Neutrophil (primary cell): ENCODE measurements at regions not wholly inside any gene's neighbourhood (a gene's known extent, or its start where the extent isn't known, plus 50 kb on each side); places are given as distances from the start of the nearest gene placed in this dataset.
"Not testable (repeated sequence)": the region's sequence is repeated elsewhere in the genome, so short reads cannot be mapped to it uniquely, and the experiment has no call there.

ENCODE experiments used
- H3K27ac ChIP-seq: fragments of 200-600 bp; sonication (generic); 2 replicates; pipeline ENCODE4 v1.5.1; 2016; ENCODE audit warnings: mild to moderate bottlenecking, moderate library complexity
- H3K27me3 ChIP-seq: fragments of 200-600 bp; sonication (generic); 2 replicates; pipeline ENCODE4 v1.6.0; 2016; ENCODE audit warnings: mild to moderate bottlenecking
- H3K36me3 ChIP-seq: fragments of 200-600 bp; sonication (generic); 2 replicates; pipeline ENCODE4 v1.5.1; 2017
- H3K4me1 ChIP-seq, 2 experiments: fragments of 200-600 bp in 1 of 2; sonication (generic) in 1 of 2; 1 replicate in 1 of 2; 2 replicates in 1 of 2; pipeline versions ENCODE4 v1.5.1 to v1.6.1; 2013 to 2016; ENCODE audit warnings: low read depth in 1 of 2, low read length in 1 of 2, mild to moderate bottlenecking in 1 of 2, moderate library complexity in 1 of 2; ENCODE audit not compliant: control insufficient read depth in 1 of 2, insufficient read depth in 1 of 2
- H3K4me3 ChIP-seq, 2 experiments: fragments of 200-600 bp in 1 of 2; sonication (generic) in 1 of 2; 1 replicate in 1 of 2; 2 replicates in 1 of 2; pipeline ENCODE4 v1.5.1; 2013 to 2016; ENCODE audit warnings: low read depth in 1 of 2, low read length in 1 of 2, mild to moderate bottlenecking in 1 of 2, moderate library complexity in 1 of 2
- H3K9me3 ChIP-seq: fragments of 200-600 bp; sonication (generic); 2 replicates; pipeline ENCODE4 v1.5.1; 2016
- TF ChIP-seq, protein P1 (sequence below): fragments of 200-600 bp; sonication (generic); IDR thresholded peaks from 2 replicates; pipeline ENCODE4 v1.5.1; 2016; ENCODE audit warnings: antibody characterized with exemption

DNA sequence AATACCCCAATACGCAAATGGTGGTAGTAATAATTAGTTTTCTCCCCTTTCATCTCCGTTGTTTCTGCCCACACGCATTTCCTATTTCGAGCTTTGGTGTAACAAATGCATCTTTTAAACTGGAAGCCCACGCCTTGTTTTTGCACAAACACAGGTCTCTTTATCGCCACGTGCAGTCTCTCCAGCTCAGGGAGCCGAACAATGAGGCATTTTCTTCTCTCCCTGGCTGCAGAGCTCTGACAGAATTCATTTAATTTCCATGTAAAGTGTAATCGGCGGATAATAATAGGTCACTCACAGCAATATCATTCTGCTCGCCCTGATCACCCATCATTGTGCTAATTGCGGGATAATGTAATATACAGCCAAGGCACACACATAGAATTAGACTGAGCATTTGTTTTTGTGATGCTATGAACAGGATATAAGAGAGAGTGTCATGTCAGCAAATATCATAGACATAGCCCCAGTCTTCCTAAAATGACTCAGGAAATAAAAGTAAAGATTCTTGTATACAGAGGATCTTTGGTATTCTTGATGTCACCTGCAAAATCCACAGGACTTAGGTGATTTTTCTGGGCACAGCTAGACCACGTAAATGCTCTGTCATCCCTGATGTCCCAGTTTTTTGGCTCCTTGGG is 452.6 kb upstream of the CDH11 start:
- Histone ChIP-seq H3K27me3 (no peaks in the 10 kb centered on the region), H3K4me1 (no peaks in the 10 kb centered on the region), H3K27ac (no peak overlapping the region), H3K4me3 (no peak overlapping the region), H3K36me3 (no peaks in the 10 kb centered on the region), H3K9me3 (no peaks in the 10 kb centered on the region)
- TF ChIP-seq, protein P1, sequence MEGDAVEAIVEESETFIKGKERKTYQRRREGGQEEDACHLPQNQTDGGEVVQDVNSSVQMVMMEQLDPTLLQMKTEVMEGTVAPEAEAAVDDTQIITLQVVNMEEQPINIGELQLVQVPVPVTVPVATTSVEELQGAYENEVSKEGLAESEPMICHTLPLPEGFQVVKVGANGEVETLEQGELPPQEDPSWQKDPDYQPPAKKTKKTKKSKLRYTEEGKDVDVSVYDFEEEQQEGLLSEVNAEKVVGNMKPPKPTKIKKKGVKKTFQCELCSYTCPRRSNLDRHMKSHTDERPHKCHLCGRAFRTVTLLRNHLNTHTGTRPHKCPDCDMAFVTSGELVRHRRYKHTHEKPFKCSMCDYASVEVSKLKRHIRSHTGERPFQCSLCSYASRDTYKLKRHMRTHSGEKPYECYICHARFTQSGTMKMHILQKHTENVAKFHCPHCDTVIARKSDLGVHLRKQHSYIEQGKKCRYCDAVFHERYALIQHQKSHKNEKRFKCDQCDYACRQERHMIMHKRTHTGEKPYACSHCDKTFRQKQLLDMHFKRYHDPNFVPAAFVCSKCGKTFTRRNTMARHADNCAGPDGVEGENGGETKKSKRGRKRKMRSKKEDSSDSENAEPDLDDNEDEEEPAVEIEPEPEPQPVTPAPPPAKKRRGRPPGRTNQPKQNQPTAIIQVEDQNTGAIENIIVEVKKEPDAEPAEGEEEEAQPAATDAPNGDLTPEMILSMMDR: no peak

DNA sequence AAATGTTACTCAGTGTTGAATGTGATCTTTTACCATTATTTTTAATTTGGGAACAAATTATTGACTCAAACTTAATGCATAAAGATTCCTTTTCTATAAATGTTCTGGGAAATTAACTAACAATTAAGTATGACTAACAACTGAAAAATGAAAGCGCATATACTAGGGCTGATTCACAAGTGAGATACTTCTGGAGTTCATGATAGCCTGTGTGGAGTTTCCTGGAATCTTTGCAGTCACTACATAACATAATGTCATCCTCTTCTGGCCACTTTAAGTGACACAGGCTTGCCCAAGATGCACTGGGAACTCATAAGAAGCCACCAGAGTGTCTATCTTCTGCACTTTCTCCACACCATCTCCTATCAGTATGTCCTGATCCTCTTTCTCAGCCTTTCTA is 450.3 kb upstream of the CDH11 start:
- H3K9me3 ChIP-seq: no peaks in the 10 kb centered on the region
- H3K36me3 ChIP-seq: no peaks in the 10 kb centered on the region
- H3K4me3 ChIP-seq: no peak overlapping the region
- H3K27ac ChIP-seq: no peak overlapping the region
- TF ChIP-seq, protein P1: no peak
- H3K4me1 ChIP-seq: no peaks in the 10 kb centered on the region
- H3K27me3 ChIP-seq: no peaks in the 10 kb centered on the region

DNA sequence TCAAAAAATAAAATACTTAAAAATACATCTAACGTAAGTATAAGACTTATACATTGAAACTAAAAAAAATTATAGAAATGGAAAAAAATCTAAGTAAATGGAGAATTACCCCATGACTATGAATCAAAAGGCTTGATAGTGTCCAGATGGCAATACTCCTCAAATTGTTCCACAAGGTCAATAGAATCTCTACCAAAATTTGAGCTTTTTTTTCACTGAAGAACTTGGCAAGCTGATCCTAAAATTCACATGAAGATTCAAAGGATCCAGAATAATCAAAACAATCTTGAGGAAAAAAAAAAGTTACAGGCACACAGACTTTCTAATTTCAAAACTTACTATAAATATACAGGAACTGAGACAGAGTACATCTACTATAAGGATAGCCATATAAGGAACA is 448.4 kb upstream of the CDH11 start:
- Histone ChIP-seq H3K4me3 (no peak overlapping the region), H3K9me3 (no peaks in the 10 kb centered on the region), H3K4me1 (no peaks in the 10 kb centered on the region), H3K36me3 (no peaks in the 10 kb centered on the region), H3K27me3 (no peaks in the 10 kb centered on the region), H3K27ac (no peak overlapping the region)
- TF ChIP-seq, protein P1: no peak

DNA sequence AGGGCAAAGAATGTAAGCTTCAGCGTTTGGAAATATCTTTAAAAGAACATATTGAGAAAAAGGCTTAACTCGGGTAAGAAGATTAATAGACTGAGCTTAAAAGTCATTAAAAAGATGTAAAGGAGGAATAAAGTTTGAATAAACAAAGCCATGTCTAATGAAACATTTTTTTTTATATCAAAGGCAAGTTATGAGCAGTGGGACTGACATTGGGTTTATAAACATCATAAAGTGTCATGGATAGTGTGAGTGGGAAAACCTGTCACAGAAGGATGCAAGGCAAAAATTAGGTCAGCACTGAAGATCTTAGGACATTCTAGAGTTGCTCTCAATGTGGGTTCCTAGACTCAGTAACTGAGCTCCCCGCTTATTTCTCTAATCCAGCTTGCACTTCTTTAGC is 438.0 kb upstream of the CDH11 start:
- no peak overlapping the region for H3K27ac ChIP-seq
- no peaks in the 10 kb centered on the region for H3K27me3 ChIP-seq
- H3K4me1 ChIP-seq: no peaks in the 10 kb centered on the region
- no peaks in the 10 kb centered on the region for H3K36me3 ChIP-seq
- TF ChIP-seq, protein P1: no peak
- no peak overlapping the region for H3K4me3 ChIP-seq
- no peaks in the 10 kb centered on the region for H3K9me3 ChIP-seq

DNA sequence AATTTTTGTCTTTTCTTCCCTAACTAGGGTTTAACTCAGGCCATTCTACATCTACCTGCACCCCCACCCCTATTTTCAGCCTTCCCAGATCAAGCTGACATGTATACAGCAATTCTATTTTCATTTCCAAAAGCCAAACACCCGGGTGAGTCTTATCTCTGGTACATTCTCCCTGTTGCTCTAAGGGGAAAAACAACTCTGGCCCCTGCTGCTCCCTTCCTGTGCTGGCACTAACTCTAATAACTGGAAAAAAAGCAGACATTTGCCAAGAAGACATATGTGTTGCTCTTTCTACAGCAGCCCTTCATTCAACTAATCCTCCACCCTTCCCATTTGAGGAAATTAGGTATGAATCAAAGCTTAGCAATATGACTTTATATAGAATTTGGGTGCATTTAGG is 427.8 kb upstream of the CDH11 start:
- not testable (repeated sequence) for H3K4me3 ChIP-seq, H3K9me3 ChIP-seq, H3K27me3 ChIP-seq, H3K36me3 ChIP-seq, H3K27ac ChIP-seq, H3K4me1 ChIP-seq

DNA sequence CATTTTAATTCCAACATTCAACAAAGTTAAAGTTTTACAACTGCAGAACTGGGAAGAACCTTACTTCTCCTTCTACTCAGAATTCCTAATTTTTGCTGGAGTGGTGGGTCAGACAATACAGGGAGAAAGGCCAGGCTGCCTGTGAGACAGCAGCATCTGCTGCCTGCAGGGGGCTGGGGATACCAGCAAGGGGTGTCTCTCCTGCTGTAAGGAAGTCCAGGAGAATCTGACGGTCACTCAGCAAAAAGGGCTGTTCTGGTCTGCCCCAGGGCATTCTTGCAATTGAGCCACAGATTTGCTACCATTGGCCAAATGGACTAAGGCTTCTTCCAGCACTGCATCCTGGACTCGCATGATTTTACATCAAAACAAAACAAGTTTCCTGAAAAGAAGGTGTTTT is 426.6 kb upstream of the CDH11 start:
- no peaks in the 10 kb centered on the region for H3K36me3 ChIP-seq
- no peak overlapping the region for H3K27ac ChIP-seq
- H3K27me3 ChIP-seq: no peaks in the 10 kb centered on the region
- H3K4me1 ChIP-seq: no peaks in the 10 kb centered on the region
- no peak overlapping the region for H3K4me3 ChIP-seq
- TF ChIP-seq, protein P1: no peak
- H3K9me3 ChIP-seq: no peaks in the 10 kb centered on the region
